Stomach (tissue), 4 donors: ENCODE measurements at regions not wholly inside any gene's neighbourhood (a gene's known extent, or its start where the extent isn't known, plus 50 kb on each side); places are given as distances from the start of the nearest gene placed in this dataset.

ENCODE experiments used
- POLR2A ChIP-seq, 4 donors: fragments of 450-650 bp; IDR thresholded peaks; one replicate each; pipeline ENCODE4 v1.6.1; 2016; ENCODE audit warnings: antibody characterized with exemption in 4 of 4, control low read depth in 2 of 4, mild to moderate bottlenecking in 1 of 4, moderate library complexity in 1 of 4
- POLR2AphosphoS5 ChIP-seq, 3 donors: sonication (generic); formaldehyde crosslinking; IDR thresholded peaks; one replicate each; pipeline ENCODE4 v1.6.1; 2016; ENCODE audit warnings: antibody characterized with exemption in 3 of 3
- TF ChIP-seq, protein P1 (sequence below), 7 experiments: fragments of 450-650 bp in 4 of 7; fragments of 200-600 bp in 3 of 7; sonication (generic) in 3 of 7; IDR thresholded peaks; one replicate each; pipeline ENCODE4 v1.5.1; 2016 to 2019; ENCODE audit warnings: antibody characterized with exemption in 7 of 7, control low read depth in 2 of 7, mild to moderate bottlenecking in 1 of 7

DNA sequence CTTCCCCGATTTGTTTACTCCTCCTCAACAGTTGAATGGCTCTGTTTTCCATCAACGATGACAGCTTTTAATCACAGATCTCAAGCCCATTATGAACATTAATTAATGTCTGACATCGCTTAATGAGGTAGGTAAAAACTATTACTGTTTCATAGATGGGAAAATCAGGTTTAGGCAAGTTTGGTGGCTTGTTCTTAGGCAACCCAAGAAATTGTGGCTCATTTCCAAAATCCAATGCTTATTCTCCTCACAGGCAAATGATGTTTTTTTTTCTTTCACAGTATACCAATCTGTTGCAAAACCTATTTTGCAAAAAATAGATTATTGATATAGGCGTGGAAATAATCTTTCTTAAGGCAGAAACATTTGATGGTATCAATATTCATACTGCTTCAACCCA lies 70.8 kb upstream of the CHD1 start:
- TF ChIP-seq, protein P1, sequence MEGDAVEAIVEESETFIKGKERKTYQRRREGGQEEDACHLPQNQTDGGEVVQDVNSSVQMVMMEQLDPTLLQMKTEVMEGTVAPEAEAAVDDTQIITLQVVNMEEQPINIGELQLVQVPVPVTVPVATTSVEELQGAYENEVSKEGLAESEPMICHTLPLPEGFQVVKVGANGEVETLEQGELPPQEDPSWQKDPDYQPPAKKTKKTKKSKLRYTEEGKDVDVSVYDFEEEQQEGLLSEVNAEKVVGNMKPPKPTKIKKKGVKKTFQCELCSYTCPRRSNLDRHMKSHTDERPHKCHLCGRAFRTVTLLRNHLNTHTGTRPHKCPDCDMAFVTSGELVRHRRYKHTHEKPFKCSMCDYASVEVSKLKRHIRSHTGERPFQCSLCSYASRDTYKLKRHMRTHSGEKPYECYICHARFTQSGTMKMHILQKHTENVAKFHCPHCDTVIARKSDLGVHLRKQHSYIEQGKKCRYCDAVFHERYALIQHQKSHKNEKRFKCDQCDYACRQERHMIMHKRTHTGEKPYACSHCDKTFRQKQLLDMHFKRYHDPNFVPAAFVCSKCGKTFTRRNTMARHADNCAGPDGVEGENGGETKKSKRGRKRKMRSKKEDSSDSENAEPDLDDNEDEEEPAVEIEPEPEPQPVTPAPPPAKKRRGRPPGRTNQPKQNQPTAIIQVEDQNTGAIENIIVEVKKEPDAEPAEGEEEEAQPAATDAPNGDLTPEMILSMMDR (IDR thresholded peaks at IDR 0.05) = no peak
- TF ChIP-seq POLR2A (IDR thresholded peaks at IDR 0.05) (no peak), POLR2AphosphoS5 (IDR thresholded peaks at IDR 0.05) (no peak)
